GM12878 (cell line): ENCODE measurements at regions not wholly inside any gene's neighbourhood (a gene's known extent, or its start where the extent isn't known, plus 50 kb on each side); places are given as distances from the start of the nearest gene placed in this dataset.

Source experiments
- HCFC1 ChIP-seq: fragments of 150-350 bp; IDR thresholded peaks from 2 replicates; pipeline ENCODE4 v1.6.1; 2014; ENCODE audit warnings: low read length
- KDM1A ChIP-seq: fragments of 200-600 bp; sonication (generic); IDR thresholded peaks from 2 replicates; pipeline ENCODE4 v1.6.1; 2016; ENCODE audit warnings: borderline replicate concordance
- POLR2A ChIP-seq: IDR thresholded peaks from 2 replicates; pipeline ENCODE4 v1.6.1; 2011; ENCODE audit warnings: low read depth, mild to moderate bottlenecking, low read length
- SUZ12 ChIP-seq: fragments of 200-600 bp; sonication (generic); IDR thresholded peaks from one replicate; pipeline ENCODE4 v1.6.1; 2018; ENCODE audit warnings: antibody characterized with exemption, mild to moderate bottlenecking; ENCODE audit not compliant: unreplicated experiment
- TF ChIP-seq, protein P1 (sequence below): IDR thresholded peaks from 2 replicates; pipeline ENCODE4 v1.6.1; 2011; ENCODE audit warnings: borderline replicate concordance, low read depth, mild to moderate bottlenecking, moderate library complexity, low read length; ENCODE audit not compliant: insufficient read depth, poor library complexity, severe bottlenecking
- TF ChIP-seq, protein P2 (sequence below), 3 experiments: IDR thresholded peaks in 2 of 3; conservative IDR thresholded peaks in 1 of 3; 2 replicates each; pipeline ENCODE4 v1.5.1; 2011; ENCODE audit warnings: low read depth in 3 of 3, low read length in 3 of 3, mild to moderate bottlenecking in 3 of 3, control low read depth in 2 of 3, moderate library complexity in 2 of 3, inconsistent platforms in 1 of 3, mixed read lengths in 1 of 3; ENCODE audit not compliant: control insufficient read depth in 2 of 3, insufficient read depth in 1 of 3; ENCODE audit errors: extremely low read depth in 1 of 3

DNA sequence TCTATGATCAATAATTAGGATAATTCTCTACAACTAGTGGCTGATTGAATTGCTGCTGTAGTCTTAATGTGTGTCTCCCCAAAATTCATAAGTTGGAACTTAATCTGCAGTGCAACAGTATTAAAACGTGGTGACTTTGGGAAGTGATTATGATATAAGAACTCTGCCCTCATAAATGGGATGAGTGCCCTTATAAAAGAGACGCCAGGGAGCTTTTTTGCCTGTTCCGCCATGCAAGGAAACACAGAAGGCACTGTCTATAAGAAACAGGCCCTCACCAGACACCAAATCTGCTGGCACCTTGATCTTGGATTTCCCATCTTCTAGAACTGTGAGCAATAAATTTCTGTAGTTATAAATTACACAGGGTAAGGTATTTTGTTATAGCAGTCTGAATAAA, 161.0 kb downstream of the ALX1 start:
- TF ChIP-seq, protein P1, sequence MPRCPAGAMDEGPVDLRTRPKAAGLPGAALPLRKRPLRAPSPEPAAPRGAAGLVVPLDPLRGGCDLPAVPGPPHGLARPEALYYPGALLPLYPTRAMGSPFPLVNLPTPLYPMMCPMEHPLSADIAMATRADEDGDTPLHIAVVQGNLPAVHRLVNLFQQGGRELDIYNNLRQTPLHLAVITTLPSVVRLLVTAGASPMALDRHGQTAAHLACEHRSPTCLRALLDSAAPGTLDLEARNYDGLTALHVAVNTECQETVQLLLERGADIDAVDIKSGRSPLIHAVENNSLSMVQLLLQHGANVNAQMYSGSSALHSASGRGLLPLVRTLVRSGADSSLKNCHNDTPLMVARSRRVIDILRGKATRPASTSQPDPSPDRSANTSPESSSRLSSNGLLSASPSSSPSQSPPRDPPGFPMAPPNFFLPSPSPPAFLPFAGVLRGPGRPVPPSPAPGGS, result no peak
- TF ChIP-seq HCFC1, result no peak
- TF ChIP-seq, protein P2, sequence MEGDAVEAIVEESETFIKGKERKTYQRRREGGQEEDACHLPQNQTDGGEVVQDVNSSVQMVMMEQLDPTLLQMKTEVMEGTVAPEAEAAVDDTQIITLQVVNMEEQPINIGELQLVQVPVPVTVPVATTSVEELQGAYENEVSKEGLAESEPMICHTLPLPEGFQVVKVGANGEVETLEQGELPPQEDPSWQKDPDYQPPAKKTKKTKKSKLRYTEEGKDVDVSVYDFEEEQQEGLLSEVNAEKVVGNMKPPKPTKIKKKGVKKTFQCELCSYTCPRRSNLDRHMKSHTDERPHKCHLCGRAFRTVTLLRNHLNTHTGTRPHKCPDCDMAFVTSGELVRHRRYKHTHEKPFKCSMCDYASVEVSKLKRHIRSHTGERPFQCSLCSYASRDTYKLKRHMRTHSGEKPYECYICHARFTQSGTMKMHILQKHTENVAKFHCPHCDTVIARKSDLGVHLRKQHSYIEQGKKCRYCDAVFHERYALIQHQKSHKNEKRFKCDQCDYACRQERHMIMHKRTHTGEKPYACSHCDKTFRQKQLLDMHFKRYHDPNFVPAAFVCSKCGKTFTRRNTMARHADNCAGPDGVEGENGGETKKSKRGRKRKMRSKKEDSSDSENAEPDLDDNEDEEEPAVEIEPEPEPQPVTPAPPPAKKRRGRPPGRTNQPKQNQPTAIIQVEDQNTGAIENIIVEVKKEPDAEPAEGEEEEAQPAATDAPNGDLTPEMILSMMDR (IDR thresholded peaks at IDR 0.05 in 2 of 3, conservative IDR thresholded peaks at IDR 0.05 in 1 of 3; ENCODE audit: control insufficient read depth in 2 of 3, extremely low read depth in 1 of 3, insufficient read depth in 1 of 3, low read depth in 3 of 3, low read length in 3 of 3), result no peak
- TF ChIP-seq SUZ12, result no peak
- no peak for TF ChIP-seq KDM1A
- no peak for TF ChIP-seq POLR2A
